GM21390 (cell line): ENCODE measurements at regions not wholly inside any gene's neighbourhood (a gene's known extent, or its start where the extent isn't known, plus 50 kb on each side); places are given as distances from the start of the nearest gene placed in this dataset.

Experiments
- ATAC-seq: cut with Tn5 transposase; IDR thresholded peaks from one replicate; pipeline ENCODE4 v1.9.1; 2021; ENCODE audit not compliant: unreplicated experiment

DNA sequence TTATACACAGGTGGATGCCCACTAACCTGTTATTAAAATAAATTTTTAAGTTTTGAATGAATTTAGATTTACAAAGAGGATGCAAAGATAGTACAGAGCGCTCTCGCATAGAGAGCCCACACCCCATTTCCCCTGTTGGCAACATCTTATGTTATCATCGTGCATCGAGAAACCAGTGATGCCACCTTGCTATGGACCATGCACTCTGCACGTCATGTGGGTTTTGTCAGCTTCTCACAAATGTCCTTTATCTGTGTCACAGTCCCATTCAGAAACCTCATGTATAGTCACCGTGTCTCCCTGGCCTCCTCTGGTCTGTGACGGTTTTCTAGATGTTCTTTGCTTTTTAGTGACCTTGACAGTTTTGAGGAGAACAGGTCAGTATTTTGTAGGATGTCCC, 60.0 kb downstream of the ING1 start:
- no peak for ATAC-seq

- ATAC-seq = no peak
Observed at GRCh38 chr13:110774051-110774450, 60.6 kb downstream of the ING1 start.

- no peak for ATAC-seq
Observed at GRCh38 chr13:110774490-110774889, 61.0 kb downstream of the ING1 start.

DNA sequence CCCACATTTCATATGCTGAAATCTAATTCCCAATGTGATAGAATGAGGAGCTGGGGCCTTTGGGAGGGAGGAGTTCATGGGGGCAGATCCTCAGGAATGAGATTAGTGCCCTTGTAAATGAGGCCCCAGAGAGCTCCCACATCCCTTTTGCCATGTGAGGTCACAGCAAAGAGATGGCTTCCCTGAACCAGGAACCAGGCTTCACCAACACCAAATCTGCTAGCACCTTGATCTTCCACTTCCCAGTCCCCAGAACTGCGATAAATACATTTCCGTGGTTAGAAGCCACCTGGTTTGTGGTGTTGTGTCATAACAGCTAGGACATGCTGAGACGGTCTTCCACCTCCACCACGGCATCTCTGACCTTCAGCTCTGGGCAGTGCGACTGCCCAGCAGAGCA, 62.1 kb downstream of the ING1 start:
- no peak for ATAC-seq

DNA sequence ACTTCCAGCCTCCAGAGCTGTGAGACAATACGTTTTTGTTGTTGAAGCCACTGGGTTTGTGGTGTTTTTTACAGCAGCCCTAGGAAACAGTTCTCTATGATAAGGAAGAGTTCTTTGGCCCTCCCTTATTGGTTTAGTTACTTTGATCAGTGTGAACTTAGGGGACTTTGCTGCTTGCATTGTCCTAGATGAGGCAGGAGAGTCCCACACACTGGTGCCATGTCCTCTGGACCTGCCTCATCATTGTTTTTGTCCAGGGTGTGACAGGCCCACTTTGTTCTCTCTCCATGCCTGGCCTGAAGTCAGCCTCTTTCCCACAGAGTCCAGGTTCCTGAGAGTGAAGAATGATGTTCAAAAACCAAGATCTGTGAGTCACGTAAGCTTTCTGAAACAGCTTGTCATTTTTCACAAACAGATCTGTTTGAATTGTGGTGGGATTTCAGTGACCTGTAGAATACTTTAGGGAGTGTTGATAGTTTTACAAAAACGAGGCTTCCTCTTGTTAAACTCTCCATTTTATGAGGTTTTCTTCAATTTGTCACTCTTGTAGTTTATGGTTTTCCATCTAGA, 63.8 kb downstream of the ING1 start:
- no peak for ATAC-seq

- ATAC-seq = no peak
Observed at GRCh38 chr13:110779022-110779421, 65.5 kb downstream of the ING1 start.

- ATAC-seq = no peak
Observed at GRCh38 chr13:110780422-110780821, 66.9 kb downstream of the ING1 start.

GRCh38 chr13:110782185-110782584, 68.7 kb downstream of the ING1 start:
- ATAC-seq = no peak

- no peak for ATAC-seq
Observed at GRCh38 chr13:110784704-110785103, 71.2 kb downstream of the ING1 start.

GRCh38 chr13:110788778-110789177, 75.3 kb downstream of the ING1 start:
- ATAC-seq = no peak

GRCh38 chr13:110789871-110790270, 76.4 kb downstream of the ING1 start:
- ATAC-seq = no peak

GRCh38 chr13:110790371-110790770, 76.9 kb downstream of the ING1 start:
- ATAC-seq = no peak

- no peak for ATAC-seq
Observed at GRCh38 chr13:110794209-110794608, 80.7 kb downstream of the ING1 start.

DNA sequence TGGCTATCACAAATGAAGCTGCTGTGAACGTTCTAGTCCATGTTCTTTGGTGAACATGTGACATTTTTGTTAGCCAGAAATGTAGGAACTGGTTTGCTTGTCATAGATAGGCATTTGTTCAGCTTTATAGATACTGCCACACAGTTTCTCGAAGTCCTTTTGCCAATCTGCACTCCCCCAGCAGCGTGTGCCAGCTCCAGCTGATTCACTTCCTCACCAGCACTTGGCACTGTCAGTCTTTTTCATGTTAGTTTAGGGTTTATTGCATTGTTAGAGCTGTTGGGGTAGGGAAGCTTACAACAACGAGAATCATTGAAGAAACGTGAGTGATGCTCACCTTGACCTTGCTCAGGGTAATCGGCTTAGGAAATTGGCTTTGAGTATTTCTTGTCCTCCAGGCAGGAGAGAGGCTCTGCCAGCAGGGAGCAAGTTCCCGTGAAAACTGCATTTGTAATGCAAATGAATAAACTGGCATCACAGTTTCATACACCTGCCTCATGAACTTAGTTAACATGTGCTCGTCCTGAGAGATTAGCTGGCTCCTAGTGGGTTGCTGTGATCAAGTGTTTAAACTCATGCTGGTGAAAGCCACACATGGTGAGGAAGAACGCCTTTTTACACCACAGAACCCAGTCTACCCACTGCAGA, 83.9 kb downstream of the ING1 start:
- ATAC-seq = no peak

DNA sequence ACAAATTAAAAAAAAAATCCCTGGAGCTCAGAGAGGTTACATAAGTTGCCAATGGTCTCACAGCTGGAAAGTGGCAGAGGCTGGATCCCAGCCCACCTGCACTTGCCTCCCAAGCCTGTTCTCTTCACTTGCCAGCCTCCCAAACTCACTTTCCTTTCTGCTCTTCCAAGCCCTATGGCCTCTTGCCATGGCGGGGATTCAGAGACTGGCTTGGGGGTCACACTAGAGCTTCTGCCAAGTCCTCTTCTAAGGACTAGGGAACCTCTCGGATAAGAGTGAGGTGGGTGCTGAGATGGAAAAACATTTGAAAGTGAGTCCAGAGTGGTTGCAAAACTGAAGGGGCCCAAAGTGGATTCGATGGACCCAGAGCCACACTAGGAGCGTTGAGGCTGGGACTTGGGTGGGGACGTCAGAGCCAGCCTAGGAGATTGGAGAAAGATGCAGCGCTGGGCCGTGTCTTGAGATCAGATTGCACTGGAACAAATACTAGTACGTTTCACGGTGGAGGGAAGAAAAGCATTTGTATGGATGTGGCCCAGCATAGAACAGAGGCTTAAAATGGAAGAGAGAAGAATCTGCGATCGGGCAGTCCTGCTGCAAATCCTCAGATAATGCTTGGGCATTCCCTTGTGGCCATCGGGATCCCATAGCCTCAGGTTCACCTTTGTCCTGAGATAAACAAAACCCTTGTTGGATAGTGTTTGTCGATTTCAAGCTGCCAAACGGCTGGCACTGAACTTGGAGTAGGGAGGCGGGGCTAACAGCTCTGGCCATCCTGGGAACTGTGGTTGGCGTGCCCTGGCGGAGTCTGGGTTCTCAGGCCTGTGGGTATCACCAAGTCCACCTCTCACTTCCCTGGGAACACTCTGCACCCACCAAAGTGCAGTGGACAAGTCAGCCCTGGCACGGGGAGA, 84.8 kb downstream of the ING1 start:
- ATAC-seq = no peak

DNA sequence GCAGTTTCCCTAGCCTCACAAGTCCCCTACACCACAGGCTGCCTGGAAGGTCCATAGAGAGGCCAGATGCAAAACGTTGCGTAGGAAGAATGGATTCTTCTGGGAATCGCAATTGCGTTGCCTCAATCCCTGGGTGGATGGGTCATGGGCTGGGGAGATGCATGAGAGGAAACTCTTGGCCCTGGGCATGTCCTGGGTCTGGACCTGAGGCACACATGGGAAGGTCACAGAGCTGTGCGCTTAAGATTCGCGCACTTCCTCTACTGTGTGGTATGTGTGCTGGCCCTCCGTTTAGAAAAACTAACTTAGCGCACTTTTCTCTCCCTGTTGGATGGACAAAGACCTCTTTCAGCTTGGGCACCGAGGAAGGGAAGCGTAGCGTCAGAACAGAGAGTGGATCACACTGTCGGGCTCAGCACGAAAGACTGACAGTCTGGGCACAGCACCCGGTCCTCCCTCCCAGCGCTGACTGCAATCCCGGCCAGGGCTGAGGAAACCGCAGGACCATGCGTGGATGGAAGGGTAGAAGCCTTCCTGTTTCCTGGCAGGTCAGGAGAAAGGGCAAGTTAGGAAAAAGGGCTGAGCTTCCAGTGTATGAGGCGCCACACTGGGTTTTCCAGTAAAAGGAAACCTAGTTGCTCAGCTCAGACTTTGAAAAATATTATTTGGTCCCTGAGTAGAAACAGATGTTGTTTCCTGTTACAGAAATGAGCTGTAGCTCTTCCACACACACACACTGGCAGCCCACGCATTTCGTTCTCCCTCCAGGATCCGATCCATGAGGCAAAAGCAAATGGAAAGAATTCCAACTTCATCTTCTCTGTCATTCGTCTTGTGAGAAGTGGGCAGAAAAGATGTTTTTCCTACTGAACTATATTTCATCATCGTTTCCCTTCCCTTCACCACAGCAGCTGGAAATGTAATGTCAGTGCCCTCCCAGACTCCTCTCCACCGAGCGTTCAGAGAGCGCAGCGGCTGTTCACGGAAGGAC, 86.0 kb downstream of the ING1 start:
- no peak for ATAC-seq

DNA sequence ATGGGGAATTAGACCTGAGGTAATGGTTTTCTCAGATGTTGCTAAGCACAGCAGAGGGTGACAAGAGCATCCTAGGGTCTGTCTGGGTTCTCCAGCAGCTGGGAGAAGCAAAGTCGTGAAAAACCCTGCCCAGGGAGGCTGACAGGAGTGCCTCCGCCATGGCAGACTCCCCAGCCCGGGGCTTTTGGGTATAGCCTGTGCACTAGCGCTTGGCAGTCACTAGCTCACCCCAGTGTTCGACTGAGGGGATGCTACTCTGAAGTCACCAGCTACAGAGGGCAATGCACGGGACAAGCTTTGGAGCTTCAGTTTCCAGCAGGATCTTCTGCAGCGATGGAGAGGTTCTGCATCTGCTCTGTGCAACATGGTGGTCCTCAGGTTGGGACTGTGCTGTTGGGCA, 87.5 kb downstream of the ING1 start:
- no peak for ATAC-seq

DNA sequence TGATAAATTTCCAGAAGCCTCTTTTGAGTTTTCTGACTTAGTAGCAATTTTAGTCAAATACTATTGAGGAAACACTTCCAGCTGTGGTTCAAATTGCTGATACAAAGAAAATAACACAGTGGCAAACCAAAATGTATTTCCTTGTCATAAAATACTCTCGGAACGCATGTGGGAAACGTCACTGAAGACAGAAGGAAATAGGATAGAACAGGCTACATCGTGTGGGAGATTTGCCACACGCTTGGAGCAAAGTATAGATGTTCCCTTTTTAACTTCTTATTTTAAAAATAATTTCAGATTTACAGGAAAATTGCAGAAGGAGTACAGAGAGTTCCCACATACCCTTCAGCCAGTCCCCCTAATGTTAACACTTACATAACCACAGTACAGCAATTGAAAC, 88.8 kb downstream of the ING1 start:
- no peak for ATAC-seq

GRCh38 chr13:110806636-110807035, 93.1 kb downstream of the ING1 start:
- ATAC-seq = no peak

DNA sequence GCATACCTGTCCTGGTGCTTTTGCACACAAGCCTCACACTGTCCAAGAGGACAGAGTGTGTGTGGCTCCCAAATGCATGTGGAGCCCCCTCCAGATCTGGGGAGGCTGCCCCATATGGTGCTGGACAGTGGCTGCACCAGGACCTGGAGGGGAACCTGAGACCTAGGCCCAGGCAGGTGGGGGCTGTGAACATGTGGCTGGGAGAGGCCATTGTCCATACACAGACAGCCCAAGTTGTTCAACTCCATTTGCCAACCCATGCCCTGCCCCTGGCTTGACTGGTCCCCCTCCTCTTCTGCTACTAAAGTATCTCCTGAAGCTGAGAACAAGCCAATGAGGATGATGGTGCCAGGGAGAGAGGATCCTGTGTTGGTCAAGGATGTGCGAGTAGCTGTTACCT, 94.0 kb downstream of the ING1 start:
- no peak for ATAC-seq

DNA sequence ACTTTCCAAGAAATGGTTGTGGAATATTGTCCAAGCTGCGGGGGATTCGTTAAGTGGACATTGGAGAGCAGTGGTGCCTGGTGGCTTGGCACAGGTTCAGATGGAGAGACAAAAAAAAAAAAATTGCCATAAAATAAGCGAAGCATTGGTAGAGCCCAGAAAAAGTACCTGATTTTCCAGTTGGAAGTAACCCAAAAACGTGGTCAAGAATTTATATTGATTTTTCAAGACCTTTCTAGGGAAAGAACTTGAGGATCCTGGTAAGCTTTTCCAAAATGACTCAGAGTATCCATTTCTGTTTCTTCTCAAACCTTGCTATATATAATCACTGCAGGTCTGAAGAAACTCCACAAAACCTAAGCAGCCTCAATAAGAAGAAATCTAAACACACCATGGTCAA, 94.6 kb downstream of the ING1 start:
- ATAC-seq = no peak
